ENCODE measurements at regions not wholly inside any gene's neighbourhood (a gene's known extent, or its start where the extent isn't known, plus 50 kb on each side); places are given as distances from the start of the nearest gene placed in this dataset.

DNA sequence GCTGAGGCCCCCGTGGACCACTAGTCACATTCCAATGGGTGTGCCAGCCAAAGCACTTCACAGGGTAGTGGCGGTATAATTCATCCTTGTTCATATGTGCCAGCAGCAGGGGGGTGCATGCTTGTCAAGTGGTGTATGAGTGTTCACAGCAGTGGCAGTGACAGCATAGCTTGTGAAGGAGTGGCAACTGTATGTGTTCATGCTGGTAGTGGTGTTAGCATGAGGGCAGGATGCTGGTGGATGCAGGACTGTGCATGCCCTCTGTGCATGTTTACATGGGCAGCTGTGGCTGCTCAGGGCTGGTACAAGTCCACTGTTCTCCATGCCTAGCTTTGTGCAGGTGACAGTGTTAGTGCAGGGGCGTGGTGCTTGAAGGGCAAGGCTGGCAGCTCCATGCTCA lies 253.4 kb upstream of the DMAC1 start:
- no peak for TF ChIP-seq POLR2AphosphoS5 (IDR thresholded peaks at IDR 0.05)
- TF ChIP-seq, protein P1, sequence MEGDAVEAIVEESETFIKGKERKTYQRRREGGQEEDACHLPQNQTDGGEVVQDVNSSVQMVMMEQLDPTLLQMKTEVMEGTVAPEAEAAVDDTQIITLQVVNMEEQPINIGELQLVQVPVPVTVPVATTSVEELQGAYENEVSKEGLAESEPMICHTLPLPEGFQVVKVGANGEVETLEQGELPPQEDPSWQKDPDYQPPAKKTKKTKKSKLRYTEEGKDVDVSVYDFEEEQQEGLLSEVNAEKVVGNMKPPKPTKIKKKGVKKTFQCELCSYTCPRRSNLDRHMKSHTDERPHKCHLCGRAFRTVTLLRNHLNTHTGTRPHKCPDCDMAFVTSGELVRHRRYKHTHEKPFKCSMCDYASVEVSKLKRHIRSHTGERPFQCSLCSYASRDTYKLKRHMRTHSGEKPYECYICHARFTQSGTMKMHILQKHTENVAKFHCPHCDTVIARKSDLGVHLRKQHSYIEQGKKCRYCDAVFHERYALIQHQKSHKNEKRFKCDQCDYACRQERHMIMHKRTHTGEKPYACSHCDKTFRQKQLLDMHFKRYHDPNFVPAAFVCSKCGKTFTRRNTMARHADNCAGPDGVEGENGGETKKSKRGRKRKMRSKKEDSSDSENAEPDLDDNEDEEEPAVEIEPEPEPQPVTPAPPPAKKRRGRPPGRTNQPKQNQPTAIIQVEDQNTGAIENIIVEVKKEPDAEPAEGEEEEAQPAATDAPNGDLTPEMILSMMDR (IDR thresholded peaks at IDR 0.05) = no peak
